HG03521 (cell line): ENCODE measurements at regions not wholly inside any gene's neighbourhood (a gene's known extent, or its start where the extent isn't known, plus 50 kb on each side); places are given as distances from the start of the nearest gene placed in this dataset.
"Not testable (repeated sequence)": the region's sequence is repeated elsewhere in the genome, so short reads cannot be mapped to it uniquely, and the experiment has no call there.

Experiments used
- ATAC-seq: cut with Tn5 transposase; IDR thresholded peaks from one replicate; pipeline ENCODE4 v1.9.1; 2021; ENCODE audit warnings: mild to moderate bottlenecking, moderate library complexity; ENCODE audit not compliant: unreplicated experiment

- no peak for ATAC-seq
Observed at GRCh38 chr10:91745090-91745831, 53.0 kb upstream of the TNKS2 start.

GRCh38 chr10:91743465-91743864 lies 54.8 kb upstream of the TNKS2 start:
- no peak for ATAC-seq

GRCh38 chr10:91742229-91742628 lies 56.0 kb upstream of the TNKS2 start:
- no peak for ATAC-seq

- ATAC-seq = no peak
Observed at GRCh38 chr10:91741356-91741755, 56.9 kb upstream of the TNKS2 start.

GRCh38 chr10:91740353-91740924 lies 57.8 kb upstream of the TNKS2 start:
- no peak for ATAC-seq

GRCh38 chr10:91732265-91732664 lies 66.0 kb upstream of the TNKS2 start:
- ATAC-seq = not testable (repeated sequence)

- ATAC-seq = not testable (repeated sequence)
Observed at GRCh38 chr10:91729339-91729738, 68.9 kb upstream of the TNKS2 start.

- no peak for ATAC-seq
Observed at GRCh38 chr10:91726355-91726754, 71.9 kb upstream of the TNKS2 start.

- no peak for ATAC-seq
Observed at GRCh38 chr10:91724933-91725332, 73.3 kb upstream of the TNKS2 start.

- no peak for ATAC-seq
Observed at GRCh38 chr10:91713461-91714072, 80.7 kb upstream of the PPP1R3C start.

GRCh38 chr10:91711885-91712680 lies 79.2 kb upstream of the PPP1R3C start:
- peak; percentile 39 for ATAC-seq

- ATAC-seq = no peak
Observed at GRCh38 chr10:91709394-91709798, 76.5 kb upstream of the PPP1R3C start.

- ATAC-seq = no peak
Observed at GRCh38 chr10:91708174-91708861, 75.4 kb upstream of the PPP1R3C start.

GRCh38 chr10:91707236-91707635 lies 74.4 kb upstream of the PPP1R3C start:
- no peak for ATAC-seq

- no peak for ATAC-seq
Observed at GRCh38 chr10:91705948-91706670, 73.2 kb upstream of the PPP1R3C start.

GRCh38 chr10:91702620-91703019 lies 69.7 kb upstream of the PPP1R3C start:
- ATAC-seq = no peak

GRCh38 chr10:91700788-91701444 lies 68.0 kb upstream of the PPP1R3C start:
- no peak for ATAC-seq

GRCh38 chr10:91700273-91700672 lies 67.4 kb upstream of the PPP1R3C start:
- no peak for ATAC-seq

GRCh38 chr10:91698258-91698657 lies 65.4 kb upstream of the PPP1R3C start:
- no peak for ATAC-seq
